ENCODE measurements at regions not wholly inside any gene's neighbourhood (a gene's known extent, or its start where the extent isn't known, plus 50 kb on each side); places are given as distances from the start of the nearest gene placed in this dataset.

- H3K27ac ChIP-seq, result no peak overlapping the region
Measured at GRCh38 chr9:31335529-31336234, 1048.8 kb upstream of the ACO1 start.

GRCh38 chr9:31336386-31336785 is 1048.1 kb upstream of the ACO1 start:
- H3K27me3 ChIP-seq, result no peaks in the 10 kb centered on the region
- 31 to 38% methylated on average over 1 of the region's 1 CpG for WGBS, 2 donors
- H3K9me3 ChIP-seq, result no peaks in the 10 kb centered on the region
- DNase-seq, result no peak
- H3K27ac ChIP-seq, result no peak overlapping the region
- H3K36me3 ChIP-seq (ENCODE audit: low read depth, missing control alignments), result no peaks in the 10 kb centered on the region
- no peaks in the 10 kb centered on the region for H3K4me1 ChIP-seq
- no peak for TF ChIP-seq CTCF (IDR thresholded peaks at IDR 0.05)
- no peak for TF ChIP-seq POLR2A (IDR thresholded peaks at IDR 0.05)
- intact Hi-C loops (cut with DNase I; ENCODE audit: low total_unique reads), result no loop called here
- no peak overlapping the region for H3K4me3 ChIP-seq

More at GRCh38 chr9:31335529-31336234, 1048.8 kb upstream of the ACO1 start:
- 65 to 75% methylated on average over 2 to 4 of the region's 4 CpGs for WGBS, 2 donors
- no peak for TF ChIP-seq POLR2A (IDR thresholded peaks at IDR 0.05)
- TF ChIP-seq CTCF (IDR thresholded peaks at IDR 0.05), result no peak
- intact Hi-C loops (cut with DNase I; ENCODE audit: low total_unique reads), result no loop called here
- Histone ChIP-seq H3K36me3 (ENCODE audit: low read depth, missing control alignments) (no peaks in the 10 kb centered on the region), H3K27me3 (no peaks in the 10 kb centered on the region), H3K4me3 (no peak overlapping the region), H3K9me3 (no peaks in the 10 kb centered on the region), H3K4me1 (no peaks in the 10 kb centered on the region)
- no peak for DNase-seq

- intact Hi-C loops (cut with DNase I; ENCODE audit: low total_unique reads), result no loop called here
- no peak for DNase-seq
- WGBS, 2 donors, result 71 to 86% methylated on average over 1 of the region's 1 CpG
Measured at GRCh38 chr9:31336841-31337240, 1047.6 kb upstream of the ACO1 start.

GRCh38 chr9:31347082-31347617 is 1037.3 kb upstream of the ACO1 start:
- H3K4me3 ChIP-seq, result no peak overlapping the region
- TF ChIP-seq POLR2A (IDR thresholded peaks at IDR 0.05) (no peak), CTCF (IDR thresholded peaks at IDR 0.05) (no peak)
- no peaks in the 10 kb centered on the region for H3K36me3 ChIP-seq (ENCODE audit: low read depth, missing control alignments)
- DNase-seq, result no peak
- intact Hi-C loops (cut with DNase I; ENCODE audit: low total_unique reads), result no loop called here
- peak overlapping the region in 1 of 2 donors; percentile 25 for H3K27ac ChIP-seq
- H3K27me3 ChIP-seq, result no peaks in the 10 kb centered on the region
- no peaks in the 10 kb centered on the region for H3K9me3 ChIP-seq
- 48 to 53% methylated on average over 6 of the region's 6 CpGs for WGBS, 2 donors
- no peaks in the 10 kb centered on the region for H3K4me1 ChIP-seq

More at GRCh38 chr9:31336841-31337240, 1047.6 kb upstream of the ACO1 start:
- H3K36me3 ChIP-seq (ENCODE audit: low read depth, missing control alignments), result no peaks in the 10 kb centered on the region
- H3K9me3 ChIP-seq, result no peaks in the 10 kb centered on the region
- H3K27me3 ChIP-seq, result no peaks in the 10 kb centered on the region
- TF ChIP-seq CTCF (IDR thresholded peaks at IDR 0.05) (no peak), POLR2A (IDR thresholded peaks at IDR 0.05) (no peak)
- no peaks in the 10 kb centered on the region for H3K4me1 ChIP-seq
- no peak overlapping the region for H3K4me3 ChIP-seq
- no peak overlapping the region for H3K27ac ChIP-seq

Data from testis (tissue), 2 donors.